H1 (cell line): ENCODE measurements at regions not wholly inside any gene's neighbourhood (a gene's known extent, or its start where the extent isn't known, plus 50 kb on each side); places are given as distances from the start of the nearest gene placed in this dataset.
"Not testable (repeated sequence)": the region's sequence is repeated elsewhere in the genome, so short reads cannot be mapped to it uniquely, and the experiment has no call there.

Experiments used
- ATF3 ChIP-seq: IDR thresholded peaks from 2 replicates; pipeline ENCODE4 v1.6.1; 2011; ENCODE audit warnings: low read depth, mild to moderate bottlenecking, low read length; ENCODE audit not compliant: insufficient read depth
- BACH1 ChIP-seq: IDR thresholded peaks from 2 replicates; pipeline ENCODE4 v1.6.1; 2012; ENCODE audit warnings: low read length, improper control_type of control experiment
- CHD1 ChIP-seq: IDR thresholded peaks from 2 replicates; pipeline ENCODE4 v1.6.1; 2012; ENCODE audit warnings: low read depth, low read length, improper control_type of control experiment
- CTCF ChIP-seq, 3 experiments: IDR thresholded peaks; 1 replicate in 2 of 3; 2 replicates in 1 of 3; pipeline versions ENCODE4 v1.5.1 to v1.6.1; 2011; ENCODE audit warnings: low read length in 3 of 3, mild to moderate bottlenecking in 3 of 3, inconsistent platforms in 2 of 3, low read depth in 1 of 3, moderate library complexity in 1 of 3; ENCODE audit not compliant: insufficient read depth in 1 of 3; ENCODE audit errors: control extremely low read depth in 1 of 3
- EZH2 ChIP-seq: fragments of 200-600 bp; sonication (generic); IDR thresholded peaks from 2 replicates; pipeline ENCODE4 v1.7.1; 2012; ENCODE audit warnings: low read depth, mild to moderate bottlenecking, moderate library complexity, low read length, inconsistent platforms; ENCODE audit not compliant: severe bottlenecking
- POLR2A ChIP-seq, 2 experiments: IDR thresholded peaks; 1 replicate in 1 of 2; 2 replicates in 1 of 2; pipeline ENCODE4 v1.6.1; 2011; ENCODE audit warnings: low read depth in 2 of 2, low read length in 2 of 2, mild to moderate bottlenecking in 2 of 2; ENCODE audit errors: control extremely low read depth in 1 of 2
- POLR2AphosphoS5 ChIP-seq: IDR thresholded peaks from 2 replicates; pipeline ENCODE4 v1.6.1; 2011; ENCODE audit warnings: low read depth, low read length
- SP1 ChIP-seq: IDR thresholded peaks from 2 replicates; pipeline ENCODE4 v1.6.1; 2011; ENCODE audit warnings: low read depth, low read length
- SUZ12 ChIP-seq: fragments of 200-600 bp; sonication (generic); IDR thresholded peaks from 2 replicates; pipeline ENCODE4 v1.6.1; 2012; ENCODE audit warnings: mild to moderate bottlenecking, inconsistent platforms, low read length, moderate library complexity, mixed read lengths
- YY1 ChIP-seq: IDR thresholded peaks from 2 replicates; pipeline ENCODE4 v1.6.1; 2011; ENCODE audit warnings: low read depth, mild to moderate bottlenecking, low read length

- TF ChIP-seq CTCF (IDR thresholded peaks at IDR 0.05; ENCODE audit: control extremely low read depth in 1 of 3, insufficient read depth in 1 of 3, low read depth in 1 of 3, low read length in 3 of 3); ATF3; CHD1; POLR2AphosphoS5; YY1; POLR2A (IDR thresholded peaks at IDR 0.05; ENCODE audit: control extremely low read depth in 1 of 2, low read depth in 2 of 2, low read length in 2 of 2); BACH1; SUZ12; SP1; EZH2: not testable (repeated sequence)
Observed at GRCh38 chr20:26008026-26008425, 311.4 kb upstream of the ZNF337 start.
